ENCODE measurements at regions not wholly inside any gene's neighbourhood (a gene's known extent, or its start where the extent isn't known, plus 50 kb on each side); places are given as distances from the start of the nearest gene placed in this dataset.

- TF ChIP-seq CTCF (conservative IDR thresholded peaks at IDR 0.05; ENCODE audit: control insufficient read depth, insufficient read depth, low read depth, low read length), result no peak
- H3K4me3 ChIP-seq (ENCODE audit: control insufficient read depth, low read depth, low read length), result no peak overlapping the region
- no peak for DNase-seq (ENCODE audit: low read depth)
Observed at GRCh38 chr15:46041905-46042304, 407.1 kb downstream of the SQOR start.

- no peak for DNase-seq (ENCODE audit: low read depth)
- TF ChIP-seq CTCF (conservative IDR thresholded peaks at IDR 0.05; ENCODE audit: control insufficient read depth, insufficient read depth, low read depth, low read length), result no peak
- H3K4me3 ChIP-seq (ENCODE audit: control insufficient read depth, low read depth, low read length), result no peak overlapping the region
Observed at GRCh38 chr15:46059921-46060594, 425.2 kb downstream of the SQOR start.

- TF ChIP-seq CTCF (conservative IDR thresholded peaks at IDR 0.05; ENCODE audit: control insufficient read depth, insufficient read depth, low read depth, low read length), result no peak
- no peak overlapping the region for H3K4me3 ChIP-seq (ENCODE audit: control insufficient read depth, low read depth, low read length)
- no peak for DNase-seq (ENCODE audit: low read depth)
Observed at GRCh38 chr15:46061002-46061401, 426.2 kb downstream of the SQOR start.

- DNase-seq (ENCODE audit: low read depth), result no peak
- no peak overlapping the region for H3K4me3 ChIP-seq (ENCODE audit: control insufficient read depth, low read depth, low read length)
- TF ChIP-seq CTCF (conservative IDR thresholded peaks at IDR 0.05; ENCODE audit: control insufficient read depth, insufficient read depth, low read depth, low read length), result no peak
Observed at GRCh38 chr15:46077220-46077619, 442.4 kb downstream of the SQOR start.

- no peak for DNase-seq (ENCODE audit: low read depth)
- no peak overlapping the region for H3K4me3 ChIP-seq (ENCODE audit: control insufficient read depth, low read depth, low read length)
- TF ChIP-seq CTCF (conservative IDR thresholded peaks at IDR 0.05; ENCODE audit: control insufficient read depth, insufficient read depth, low read depth, low read length), result no peak
Observed at GRCh38 chr15:46079046-46079445, 444.2 kb downstream of the SQOR start.

- TF ChIP-seq CTCF (conservative IDR thresholded peaks at IDR 0.05; ENCODE audit: control insufficient read depth, insufficient read depth, low read depth, low read length), result no peak
- no peak for DNase-seq (ENCODE audit: low read depth)
- no peak overlapping the region for H3K4me3 ChIP-seq (ENCODE audit: control insufficient read depth, low read depth, low read length)
Observed at GRCh38 chr15:46080016-46080415, 445.2 kb downstream of the SQOR start.
